ENCODE measurements at regions not wholly inside any gene's neighbourhood (a gene's known extent, or its start where the extent isn't known, plus 50 kb on each side); places are given as distances from the start of the nearest gene placed in this dataset.

- Histone ChIP-seq H3K27ac (no peak overlapping the region), H3K36me3 (ENCODE audit: low read depth) (no peaks in the 10 kb centered on the region), H3K79me2 (ENCODE audit: low read depth) (no peaks in the 10 kb centered on the region), H3K4me3 (no peak overlapping the region), H3K9me3 (ENCODE audit: insufficient read depth, low read depth) (no peaks in the 10 kb centered on the region), H2AFZ (no peak overlapping the region), H3K27me3 (ENCODE audit: insufficient read depth, low read depth) (no peaks in the 10 kb centered on the region), H3K4me1 (replicated peaks; ENCODE audit: insufficient read depth) (no peaks in the 10 kb centered on the region), H3K4me2 (no peak overlapping the region), H4K20me1 (ENCODE audit: insufficient read depth) (no peaks in the 10 kb centered on the region), H3K9me2 (ENCODE audit: insufficient read depth) (no peaks in the 10 kb centered on the region), H3F3A (ENCODE audit: insufficient read depth, low read depth) (no peaks in the 10 kb centered on the region)
- CTCF ChIA-PET, result no interaction called here
- BruUV-seq (replicated peaks), result no TSS peak
- TF ChIP-seq CTCF (conservative IDR thresholded peaks at IDR 0.05), result no peak
- TF ChIP-seq EZH2 (IDR thresholded peaks at IDR 0.05; ENCODE audit: low read depth), result no peak
- no peak for DNase-seq
- intact Hi-C loops (cut with micrococcal nuclease; ENCODE audit: unreplicated experiment), result no loop called here
- POLR2A ChIA-PET (ENCODE audit: unreplicated experiment), result no interaction called here
These were observed 217.5 kb upstream of the ADAMTS3 start for GRCh38 chr4:72786401-72786990.

GRCh38 chr4:72779241-72779640 lies 210.2 kb upstream of the ADAMTS3 start:
- intact Hi-C loops (cut with micrococcal nuclease; ENCODE audit: unreplicated experiment), result no loop called here
- Histone ChIP-seq H3K9me2 (ENCODE audit: insufficient read depth) (no peaks in the 10 kb centered on the region), H3K79me2 (ENCODE audit: low read depth) (no peaks in the 10 kb centered on the region), H3K4me2 (no peak overlapping the region), H3K27me3 (ENCODE audit: insufficient read depth, low read depth) (no peaks in the 10 kb centered on the region), H3K4me1 (replicated peaks; ENCODE audit: insufficient read depth) (no peaks in the 10 kb centered on the region), H2AFZ (no peak overlapping the region), H3K27ac (no peak overlapping the region), H3F3A (ENCODE audit: insufficient read depth, low read depth) (no peaks in the 10 kb centered on the region), H4K20me1 (ENCODE audit: insufficient read depth) (no peaks in the 10 kb centered on the region), H3K4me3 (no peak overlapping the region), H3K9me3 (ENCODE audit: insufficient read depth, low read depth) (no peaks in the 10 kb centered on the region), H3K36me3 (ENCODE audit: low read depth) (no peaks in the 10 kb centered on the region)
- ChIA-PET CTCF (no interaction called here), POLR2A (ENCODE audit: unreplicated experiment) (no interaction called here)
- BruUV-seq (replicated peaks), result no TSS peak
- no peak for DNase-seq
- no peak for TF ChIP-seq EZH2 (IDR thresholded peaks at IDR 0.05; ENCODE audit: low read depth)
- no peak for TF ChIP-seq CTCF (conservative IDR thresholded peaks at IDR 0.05)

GRCh38 chr4:72777436-72777835 lies 208.4 kb upstream of the ADAMTS3 start:
- H3K27me3 ChIP-seq (ENCODE audit: insufficient read depth, low read depth), result no peaks in the 10 kb centered on the region
- no peaks in the 10 kb centered on the region for H3K9me2 ChIP-seq (ENCODE audit: insufficient read depth)
- no peak overlapping the region for H2AFZ ChIP-seq
- H3K4me1 ChIP-seq (replicated peaks; ENCODE audit: insufficient read depth), result no peaks in the 10 kb centered on the region
- H3F3A ChIP-seq (ENCODE audit: insufficient read depth, low read depth), result no peaks in the 10 kb centered on the region
- no peaks in the 10 kb centered on the region for H4K20me1 ChIP-seq (ENCODE audit: insufficient read depth)
- no TSS peak for BruUV-seq (replicated peaks)
- no peaks in the 10 kb centered on the region for H3K9me3 ChIP-seq (ENCODE audit: insufficient read depth, low read depth)
- DNase-seq, result no peak
- intact Hi-C loops (cut with micrococcal nuclease; ENCODE audit: unreplicated experiment), result no loop called here
- no peak overlapping the region for H3K4me2 ChIP-seq
- H3K4me3 ChIP-seq, result no peak overlapping the region
- ChIA-PET CTCF (interaction anchor here (0.6 kb wide), 1 partner anchor 1024 kb away, joined by 3 read pairs; no protein-coding TSS in a partner anchor), POLR2A (ENCODE audit: unreplicated experiment) (no interaction called here)
- TF ChIP-seq CTCF (conservative IDR thresholded peaks at IDR 0.05) (no peak), EZH2 (IDR thresholded peaks at IDR 0.05; ENCODE audit: low read depth) (no peak)
- H3K27ac ChIP-seq, result no peak overlapping the region
- no peaks in the 10 kb centered on the region for H3K36me3 ChIP-seq (ENCODE audit: low read depth)
- H3K79me2 ChIP-seq (ENCODE audit: low read depth), result no peaks in the 10 kb centered on the region
